ELR (cell line): ENCODE measurements at regions not wholly inside any gene's neighbourhood (a gene's known extent, or its start where the extent isn't known, plus 50 kb on each side); places are given as distances from the start of the nearest gene placed in this dataset.

Experiments
- DNase-seq: peaks from one replicate; pipeline ENCODE4 v3.0.0-alpha.2; 2015; ENCODE audit warnings: low read depth

DNA sequence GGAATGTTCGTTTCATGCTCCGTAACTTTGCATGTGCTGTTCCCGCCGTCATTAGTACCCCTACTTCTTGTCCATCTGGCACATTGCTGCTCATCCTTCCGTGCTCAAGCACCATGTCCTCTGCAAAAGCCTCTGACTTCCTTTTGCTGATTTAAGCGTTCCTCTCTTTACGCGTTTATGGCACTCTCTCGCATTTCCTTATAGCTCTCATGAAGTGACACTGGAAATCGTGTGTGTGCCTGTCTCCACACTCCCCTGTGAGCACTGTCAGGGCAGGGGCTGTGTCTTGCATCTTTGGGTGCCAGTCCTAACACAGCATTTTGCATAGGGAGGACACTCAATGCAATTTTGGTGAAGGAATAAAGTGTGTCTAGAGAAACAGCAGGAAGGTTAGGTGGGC is 210.6 kb upstream of the FAT1 start:
- no peak for DNase-seq

- DNase-seq: peak; percentile 14
These were observed 211.3 kb upstream of the FAT1 start for GRCh38 chr4:186934841-186935443.

- DNase-seq: no peak
These were observed 212.2 kb upstream of the FAT1 start for GRCh38 chr4:186935901-186936300.

GRCh38 chr4:186936496-186937375 is 213.1 kb upstream of the FAT1 start:
- DNase-seq: peak; percentile 63

DNA sequence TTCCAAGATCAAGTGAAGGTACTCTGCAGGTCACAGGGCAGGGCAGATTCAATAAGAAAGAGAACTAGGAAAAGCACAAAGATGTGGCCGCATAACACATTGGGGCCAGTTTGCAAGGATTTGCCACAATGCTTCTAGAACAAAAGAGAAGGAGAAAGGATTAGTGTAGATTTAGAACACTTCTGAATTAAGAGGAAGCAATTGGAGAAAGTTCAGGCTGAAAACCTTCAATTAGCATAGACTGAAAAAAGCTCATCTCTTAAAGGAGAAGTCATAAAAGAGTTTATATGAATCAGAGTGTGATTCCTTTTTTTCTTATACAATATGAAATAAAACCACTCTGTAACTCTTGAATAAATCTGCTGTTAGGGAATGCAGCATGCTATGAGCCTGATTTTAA is 215.6 kb upstream of the FAT1 start:
- DNase-seq: no peak

DNA sequence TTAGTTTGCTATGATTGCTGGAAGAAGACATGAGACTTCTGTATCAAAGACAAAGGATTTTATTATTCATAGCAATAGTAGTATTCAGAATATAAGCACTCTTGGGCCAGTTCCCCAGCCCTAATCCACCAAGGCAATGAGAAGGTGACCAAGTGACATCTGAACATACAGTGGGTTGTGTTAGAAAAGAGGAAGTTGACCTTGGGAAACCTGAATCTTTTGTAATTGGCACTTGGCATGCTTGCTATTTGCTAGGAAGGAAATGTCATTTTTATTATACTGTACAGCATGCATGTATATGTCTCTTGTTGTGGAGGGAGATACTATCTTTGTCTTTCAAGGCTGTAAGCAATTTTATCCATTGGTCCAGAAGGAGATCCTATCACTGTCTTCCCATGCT is 216.1 kb upstream of the FAT1 start:
- DNase-seq: no peak

GRCh38 chr4:186940476-186940875 is 216.8 kb upstream of the FAT1 start:
- DNase-seq: no peak

- no peak for DNase-seq
These were observed 219.2 kb upstream of the FAT1 start for GRCh38 chr4:186942758-186943377.

DNA sequence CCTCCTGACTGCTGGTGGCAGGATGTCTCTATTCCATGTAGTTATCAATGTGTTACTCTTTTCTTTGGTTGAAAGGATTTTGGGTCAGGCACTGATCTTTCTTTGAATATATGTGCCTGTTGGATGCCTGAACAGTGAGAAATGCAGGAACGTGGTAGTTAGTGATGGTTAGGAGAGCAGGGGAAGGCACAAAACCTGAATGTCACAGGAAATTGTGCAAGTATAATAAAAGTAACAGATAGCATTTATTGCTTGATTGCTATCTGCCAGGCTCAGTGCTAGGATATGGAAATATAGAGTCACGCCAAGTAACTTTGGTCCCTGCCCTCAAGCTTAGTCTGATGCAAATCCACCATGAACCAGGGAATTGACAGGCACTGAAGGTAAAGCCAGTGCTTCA is 219.8 kb upstream of the FAT1 start:
- no peak for DNase-seq

DNA sequence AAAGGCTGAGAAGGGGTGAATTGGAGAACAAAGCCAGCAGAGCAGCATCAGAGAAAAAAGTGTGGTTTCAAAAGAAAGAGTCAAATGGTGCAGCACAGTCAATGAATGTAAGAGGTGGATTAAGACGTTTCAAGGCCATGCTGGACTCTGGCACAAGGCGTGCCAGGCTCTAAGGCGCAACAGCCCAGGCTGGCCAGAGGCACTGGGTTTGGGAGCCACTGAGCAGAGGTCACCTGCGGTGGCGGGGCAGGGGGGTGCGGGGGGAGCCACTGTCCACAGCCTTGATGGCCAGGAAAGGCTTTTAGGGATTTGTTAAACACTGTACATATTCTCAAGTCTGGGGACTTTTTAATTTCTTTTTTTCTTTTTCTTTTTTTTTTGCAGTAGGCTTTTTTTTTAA is 222.5 kb upstream of the FAT1 start:
- no peak for DNase-seq

DNA sequence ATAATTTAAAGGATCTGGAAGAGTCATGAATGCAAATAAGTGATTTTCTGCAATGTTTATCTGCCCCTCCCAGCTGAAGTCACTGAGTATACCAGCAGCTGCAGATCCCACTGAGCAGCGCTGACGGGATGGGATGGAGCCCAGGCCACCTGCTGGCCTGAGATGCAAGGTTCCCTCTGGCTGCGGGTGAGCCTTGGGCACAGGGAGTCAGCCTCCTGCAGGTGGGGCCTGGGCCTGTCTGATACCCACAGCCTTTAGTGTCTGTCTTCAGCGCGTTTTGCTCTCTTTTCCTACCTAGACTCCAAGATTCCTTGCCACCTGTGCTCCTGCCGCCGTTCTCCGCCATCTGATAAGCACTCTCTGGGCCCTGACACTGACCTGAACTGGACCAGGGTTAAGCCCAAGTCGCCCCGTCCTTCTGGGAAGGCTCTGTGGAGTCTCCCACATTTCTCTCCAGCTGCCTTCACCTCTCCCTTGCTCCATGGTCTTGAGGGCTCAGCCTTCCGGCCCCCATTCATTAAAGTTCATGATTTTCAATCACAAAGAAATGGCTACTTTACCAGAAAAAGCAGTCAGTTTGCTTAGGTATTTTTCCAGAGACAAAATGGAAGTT is 223.1 kb upstream of the FAT1 start:
- peak; percentile 52 for DNase-seq

DNA sequence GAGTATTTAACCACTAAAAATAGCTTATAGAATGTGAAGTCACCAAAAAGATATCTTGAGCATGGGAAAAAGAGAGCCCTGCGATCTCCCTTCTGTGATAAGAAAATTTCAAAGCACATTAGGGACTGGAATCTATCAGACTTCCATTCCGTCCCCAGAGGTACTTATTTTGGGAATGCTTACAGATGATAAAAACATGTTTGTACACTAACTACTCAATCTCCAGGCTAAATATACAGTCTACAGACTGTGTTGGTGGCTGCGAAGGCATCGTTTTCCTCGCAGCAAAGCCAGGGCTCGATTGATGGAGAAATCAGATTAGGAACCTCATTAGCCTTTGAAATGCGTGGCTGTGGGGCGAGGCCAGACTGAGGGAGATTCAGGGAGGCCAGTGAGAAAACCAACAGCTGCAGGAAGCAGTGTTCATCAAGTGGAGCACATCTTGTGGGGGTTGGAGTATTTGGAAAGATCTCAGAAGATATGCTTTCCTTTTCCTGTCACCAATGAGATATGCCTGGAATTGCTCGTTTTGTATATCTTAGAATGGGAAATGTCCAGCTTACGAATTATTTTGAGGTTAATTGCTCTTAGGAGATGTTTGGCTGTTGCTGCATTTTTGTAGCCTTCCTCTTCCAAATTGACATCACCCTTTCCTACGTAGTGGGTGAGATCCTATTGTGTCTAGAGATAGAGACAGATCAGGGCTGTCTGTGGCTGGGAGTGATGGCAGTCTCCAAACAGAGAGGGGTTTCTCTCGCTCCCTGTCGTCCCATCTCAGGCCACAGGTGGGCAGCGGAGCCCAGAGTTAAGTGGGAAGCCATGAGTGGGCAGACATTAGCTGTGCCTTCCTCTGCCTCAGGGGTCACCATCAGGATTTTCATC is 224.9 kb upstream of the FAT1 start:
- DNase-seq: peak; percentile 44

DNA sequence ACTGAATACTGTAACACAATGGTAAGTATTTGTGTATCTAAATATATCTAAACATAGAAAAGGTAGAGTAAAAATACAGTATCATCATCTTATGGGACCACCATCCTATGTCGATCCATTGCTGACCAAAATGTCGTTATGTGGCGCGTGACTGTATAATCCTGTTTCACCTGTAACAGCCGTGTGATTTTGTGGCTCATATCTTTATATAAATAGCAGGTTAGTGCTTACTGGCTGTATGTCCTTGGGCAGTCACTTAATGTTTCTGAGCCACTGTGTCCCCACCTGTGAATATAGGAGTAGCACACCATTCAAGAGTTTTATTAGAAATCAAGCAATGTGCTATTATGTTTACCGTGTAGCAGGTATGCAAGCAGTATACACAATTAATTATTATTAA is 226.2 kb upstream of the FAT1 start:
- no peak for DNase-seq

DNA sequence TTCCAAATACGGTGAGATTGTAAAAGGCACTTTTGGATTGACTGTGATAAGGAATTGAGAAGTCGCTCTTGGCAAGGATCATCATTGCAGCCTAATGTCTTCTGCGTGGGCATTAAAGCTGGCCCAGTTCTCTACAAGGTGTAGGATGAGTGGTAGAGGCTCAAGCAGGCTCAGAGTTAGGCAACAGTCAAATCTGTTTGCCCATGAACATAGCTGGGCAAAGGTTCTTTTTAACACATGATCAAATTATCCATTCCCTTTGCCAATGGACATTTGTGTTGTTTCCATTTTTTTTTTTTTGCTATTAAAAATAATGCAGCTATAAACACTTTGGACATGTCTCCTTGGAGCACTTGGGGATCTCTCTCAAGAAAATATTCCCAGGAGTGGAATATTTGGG is 229.1 kb upstream of the FAT1 start:
- no peak for DNase-seq

GRCh38 chr4:186953599-186954260 is 230.1 kb upstream of the FAT1 start:
- no peak for DNase-seq

GRCh38 chr4:186954509-186954908 is 230.9 kb upstream of the FAT1 start:
- DNase-seq: no peak

GRCh38 chr4:186954956-186955355 is 231.3 kb upstream of the FAT1 start:
- DNase-seq: no peak

DNA sequence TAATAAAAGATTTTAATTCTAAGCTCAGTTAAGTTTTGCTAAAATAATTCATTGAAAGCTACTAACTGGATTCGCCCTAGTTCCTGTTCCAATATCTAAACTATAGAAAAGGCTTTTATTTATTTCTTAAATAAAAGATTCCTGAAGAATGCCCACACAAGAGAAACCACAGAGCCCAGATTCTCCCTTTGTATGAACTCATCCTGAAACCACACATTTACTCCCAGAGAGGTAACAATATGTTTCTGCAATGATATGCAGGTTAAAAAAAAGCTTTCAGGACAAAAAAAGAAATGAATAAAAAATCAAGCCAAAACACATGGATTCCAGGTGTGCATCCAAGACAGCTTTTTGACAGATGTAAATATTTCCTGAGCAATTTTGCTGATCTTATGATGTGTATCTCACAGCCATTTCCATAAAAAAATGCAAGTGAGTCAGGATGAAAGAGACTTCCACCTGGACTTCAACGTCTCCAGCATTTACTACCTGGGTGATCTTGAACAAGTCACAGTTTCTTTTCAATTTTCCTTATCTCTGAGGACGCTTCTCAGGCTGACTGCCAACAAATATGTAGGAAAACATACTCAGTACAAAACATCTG is 234.4 kb upstream of the FAT1 start:
- DNase-seq: peak; percentile 19

DNA sequence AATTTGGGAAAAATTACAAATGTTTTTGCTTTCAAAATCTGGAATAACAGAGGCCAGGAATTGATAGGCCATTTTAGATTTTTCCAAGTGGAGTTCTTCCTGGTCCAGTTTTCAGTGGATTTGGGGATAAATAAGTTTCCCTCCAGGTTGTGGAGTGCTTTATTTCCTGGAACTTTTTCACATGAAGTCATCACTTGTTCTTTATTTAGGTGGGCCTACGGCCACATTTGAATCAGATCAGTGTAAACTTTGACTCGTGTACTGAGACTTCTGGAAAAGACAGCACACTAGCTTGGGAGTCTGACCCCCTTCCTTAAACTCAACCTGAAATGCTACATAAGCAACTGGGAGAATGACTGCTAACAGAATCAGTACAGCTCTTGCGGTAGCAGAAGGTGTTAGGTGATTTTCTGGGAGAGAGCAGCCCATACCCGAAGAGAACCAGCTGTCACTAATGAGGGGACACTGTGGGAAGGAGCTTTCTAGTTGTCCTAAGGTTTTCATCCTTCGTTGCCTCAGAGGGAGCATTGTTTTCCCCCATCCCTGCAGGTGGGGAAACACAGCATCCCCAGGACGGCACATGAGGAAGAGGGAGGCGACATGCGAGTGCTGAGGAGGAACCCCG is 235.2 kb upstream of the FAT1 start:
- DNase-seq: no peak

GRCh38 chr4:186979961-186980745 is 256.5 kb upstream of the FAT1 start:
- no peak for DNase-seq
